ENCODE measurements at regions not wholly inside any gene's neighbourhood (a gene's known extent, or its start where the extent isn't known, plus 50 kb on each side); places are given as distances from the start of the nearest gene placed in this dataset.
A peak's percentile ranks its signal among the peaks of the same experiment; 100 is the strongest.

DNA sequence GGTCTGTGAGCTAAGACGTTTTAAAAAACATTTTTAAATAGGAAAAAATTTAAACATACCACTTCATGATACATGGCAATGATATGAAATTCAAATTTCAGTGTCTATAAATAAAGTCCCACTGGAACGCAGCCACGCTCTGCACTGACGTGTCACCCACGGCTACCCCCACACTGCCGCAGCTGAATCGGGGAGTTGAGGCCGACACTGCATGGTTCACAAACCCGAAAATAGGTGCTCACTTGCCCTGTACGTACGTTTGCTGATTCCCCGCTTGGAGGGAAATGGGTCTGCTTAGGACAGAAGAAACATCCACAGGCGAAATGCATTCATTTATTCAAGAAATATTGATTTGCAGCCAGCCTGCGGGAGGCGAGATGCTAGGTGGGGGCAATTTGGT lies 1342.3 kb downstream of the TBC1D22A start:
- no peak for DNase-seq

GRCh38 chr22:48104102-48104738 lies 1341.8 kb downstream of the TBC1D22A start:
- DNase-seq: no peak

GRCh38 chr22:48103126-48103875 lies 1340.9 kb downstream of the TBC1D22A start:
- DNase-seq: no peak

- DNase-seq: no peak
Measured at GRCh38 chr22:48102581-48102980, 1340.1 kb downstream of the TBC1D22A start.

DNA sequence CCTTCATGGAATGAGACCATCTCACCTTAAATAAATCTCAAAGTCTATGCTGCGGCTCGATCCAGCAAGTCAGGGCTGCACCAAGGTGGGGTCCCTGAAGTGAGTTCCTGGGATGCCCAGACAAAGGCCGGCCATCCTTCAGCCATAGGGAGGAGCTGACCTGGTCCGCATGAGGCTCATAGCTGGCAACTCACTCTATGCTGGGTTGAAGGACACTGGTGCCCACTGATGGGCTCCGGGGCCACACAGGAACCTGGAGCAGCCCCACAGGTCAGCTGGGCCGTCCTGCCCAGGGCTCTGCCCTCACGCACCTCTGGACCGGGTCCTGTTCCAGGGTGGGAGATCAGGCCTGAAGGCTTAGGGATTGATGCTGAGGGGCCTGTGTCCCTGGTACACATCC lies 1339.3 kb downstream of the TBC1D22A start:
- DNase-seq: no peak

GRCh38 chr22:48100685-48101417 lies 1338.4 kb downstream of the TBC1D22A start:
- DNase-seq: no peak

- DNase-seq: no peak
Measured at GRCh38 chr22:48099671-48100070, 1337.2 kb downstream of the TBC1D22A start.

DNA sequence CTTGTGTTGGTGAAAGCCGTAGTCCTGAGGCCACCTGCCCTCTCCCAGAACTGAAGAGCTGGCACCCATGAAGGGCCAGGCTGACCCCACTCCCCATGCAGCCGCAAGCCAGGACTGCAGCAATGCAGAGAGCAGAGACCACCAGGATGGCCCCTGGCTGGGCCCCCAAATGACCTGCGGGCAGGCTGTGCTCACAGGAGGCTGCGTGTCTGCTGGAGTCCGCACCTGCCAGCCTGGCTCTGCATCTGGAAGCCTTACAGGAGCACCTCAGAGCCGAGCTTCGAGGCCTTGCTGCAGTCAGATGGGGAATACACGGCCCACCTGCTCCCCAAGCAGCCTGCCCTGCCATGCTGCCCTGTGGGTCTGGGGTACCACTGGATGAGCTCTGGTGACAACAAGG lies 1336.8 kb downstream of the TBC1D22A start:
- DNase-seq: no peak

- no peak for DNase-seq
Measured at GRCh38 chr22:48098921-48099245, 1336.4 kb downstream of the TBC1D22A start.

GRCh38 chr22:48098243-48098920 lies 1335.9 kb downstream of the TBC1D22A start:
- peak; percentile 58 for DNase-seq

DNA sequence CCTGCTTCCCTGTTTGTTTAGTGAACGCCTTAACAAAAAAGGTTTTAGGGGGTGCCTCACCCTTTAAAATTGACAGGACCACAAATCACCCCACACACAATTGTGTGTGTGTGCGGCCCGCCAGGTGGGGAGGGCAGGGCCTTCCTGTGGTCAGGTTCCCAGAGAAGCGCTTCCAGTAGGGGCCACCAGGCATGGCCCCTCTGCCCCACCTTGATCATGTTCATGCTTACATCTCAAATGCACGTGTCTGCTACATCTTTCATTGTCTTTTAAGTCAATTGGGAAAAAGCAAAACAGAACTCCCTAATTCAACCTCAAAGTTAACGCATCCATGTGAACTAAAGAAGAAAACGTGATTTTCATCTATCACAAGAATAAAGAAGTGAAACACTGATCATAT lies 1335.3 kb downstream of the TBC1D22A start:
- DNase-seq: no peak

GRCh38 chr22:48096851-48097665 lies 1334.6 kb downstream of the TBC1D22A start:
- DNase-seq: no peak

DNA sequence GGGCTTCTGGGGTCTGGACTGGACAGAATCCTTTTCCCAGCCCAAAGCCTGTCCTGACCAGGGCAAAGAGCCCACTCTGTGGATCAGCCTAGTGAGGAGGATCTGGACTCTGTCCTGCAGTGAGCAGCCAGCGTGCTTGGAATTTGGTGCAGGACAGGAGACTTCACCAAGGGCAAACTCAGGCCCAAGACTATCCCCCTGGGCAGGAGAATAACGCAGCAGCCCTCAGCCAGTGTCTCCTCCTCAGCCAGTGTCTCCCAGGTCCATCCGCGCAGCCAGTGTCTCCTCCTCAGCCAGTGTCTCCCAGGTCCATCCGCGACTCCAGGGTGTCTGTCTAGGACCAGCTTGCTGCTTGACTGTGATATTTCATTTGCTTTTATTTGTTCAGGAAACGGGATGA lies 1334.0 kb downstream of the TBC1D22A start:
- no peak for DNase-seq

GRCh38 chr22:48093981-48094380 lies 1331.5 kb downstream of the TBC1D22A start:
- no peak for DNase-seq

GRCh38 chr22:48092866-48093265 lies 1330.4 kb downstream of the TBC1D22A start:
- DNase-seq: no peak

GRCh38 chr22:48091656-48092223 lies 1329.3 kb downstream of the TBC1D22A start:
- DNase-seq: no peak

GRCh38 chr22:48091060-48091650 lies 1328.7 kb downstream of the TBC1D22A start:
- no peak for DNase-seq

DNA sequence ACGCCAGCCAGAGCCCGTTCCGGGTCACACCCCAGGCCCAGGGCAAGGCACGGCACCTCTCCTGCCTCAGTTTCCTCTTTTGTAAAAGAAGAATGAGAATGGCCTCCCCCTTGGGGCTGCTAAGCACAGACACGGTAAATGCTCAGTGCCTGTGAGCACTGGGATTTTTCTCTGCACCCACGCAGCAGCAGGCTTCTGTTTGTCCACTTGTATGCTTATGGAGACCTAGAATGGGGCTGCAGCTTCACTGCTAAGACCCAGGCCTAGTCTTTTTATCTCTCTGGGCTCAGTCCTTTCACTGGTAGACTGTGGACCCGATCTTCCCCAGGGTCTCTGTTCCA lies 1327.9 kb downstream of the TBC1D22A start:
- no peak for DNase-seq

GRCh38 chr22:48089601-48090331 lies 1327.3 kb downstream of the TBC1D22A start:
- no peak for DNase-seq

DNA sequence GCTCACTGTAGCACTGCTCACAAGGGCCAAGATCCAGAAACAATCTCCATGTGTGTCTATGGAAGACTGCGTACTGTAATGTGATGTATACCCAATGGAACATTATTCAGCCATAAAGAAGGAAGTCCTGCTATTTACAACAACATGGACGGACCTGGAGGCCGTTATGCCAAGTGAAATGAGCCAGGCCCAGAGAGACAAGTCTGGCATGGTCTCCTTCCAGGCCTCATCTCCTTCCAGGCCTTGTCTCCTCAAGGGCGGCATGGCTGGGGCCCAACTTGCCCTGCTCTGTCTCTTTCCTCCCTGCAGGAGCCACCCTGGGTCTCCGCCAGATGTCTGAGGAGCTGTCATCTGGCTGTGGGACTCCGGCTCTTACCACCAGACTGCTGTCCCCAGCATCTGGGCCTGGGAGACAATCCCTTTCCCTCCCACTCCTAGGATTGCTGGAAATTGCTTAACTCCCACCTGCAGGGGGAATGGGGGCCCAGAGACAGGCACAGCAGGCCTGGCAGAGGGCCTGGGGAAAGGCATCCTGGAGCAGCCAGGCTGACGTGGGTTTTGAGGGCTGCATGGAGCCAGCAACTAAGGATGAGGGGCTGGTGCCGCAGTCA lies 1326.6 kb downstream of the TBC1D22A start:
- DNase-seq: no peak

DNA sequence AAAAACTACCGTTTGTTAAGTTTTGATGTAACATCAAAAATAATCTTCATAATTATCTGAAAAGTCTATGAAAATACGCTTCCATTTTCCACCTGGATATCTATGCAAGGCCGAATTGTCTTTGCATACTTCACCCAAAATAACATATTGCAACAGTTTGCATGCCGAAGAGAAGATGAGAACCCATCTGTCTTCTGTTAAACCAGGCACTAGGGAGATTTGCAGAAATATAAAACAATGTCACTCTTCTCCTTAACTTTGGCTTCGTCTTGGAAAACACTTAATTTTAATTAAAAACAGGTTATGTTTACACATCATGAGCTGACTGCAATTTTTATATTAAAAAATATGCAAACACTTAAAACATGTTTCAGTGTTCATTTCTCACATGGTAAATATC lies 1325.8 kb downstream of the TBC1D22A start:
- no peak for DNase-seq
